K562 (cell line): ENCODE measurements at regions not wholly inside any gene's neighbourhood (a gene's known extent, or its start where the extent isn't known, plus 50 kb on each side); places are given as distances from the start of the nearest gene placed in this dataset.

Source experiments
- ATAC-seq: fragments of 200-7000 bp; cut with Tn5 transposase; 3 replicates; pipeline ENCODE4 v1.9.1; 2020; ENCODE audit warnings: moderate library complexity
- BruUV-seq: library from RNA; stranded (reverse); fragments of 400-500 nt; replicated peaks from 2 replicates; lab custom pipeline; 2021; lab: Mats Ljungman, UMichigan
- CTCF ChIA-PET: fragments of 300-600 bp; formaldehyde crosslinking; extraction: SDS; loops from one replicate; lab custom pipeline; 2021; ENCODE audit warnings: low intra/inter-chr PET ratio; lab: Yijun Ruan, JAX
- POLR2A ChIA-PET: fragments of 300-600, 350-650 bp; sonication (Branson Sonifier 250); formaldehyde crosslinking; extraction: SDS; loops from one replicate; lab custom pipeline; 2021; ENCODE audit warnings: antibody characterized with exemption, inconsistent platforms; lab: Yijun Ruan, JAX
- DNase-seq, 4 experiments: peaks; one replicate each; pipeline versions ENCODE4 v3.0.0 to v3.0.0-alpha.2; 2011 to 2018; ENCODE audit warnings: low spot score in 3 of 4, mixed read lengths in 3 of 4; ENCODE audit errors: extremely low read depth in 1 of 4
- FAIRE-seq: peaks from 2 replicates; lab custom pipeline; 2011; peaks lifted over from hg19 to GRCh38; lab: Jason Lieb, UNC
- H2AFZ ChIP-seq: 2 replicates; pipeline ENCODE4 v1.6.0; 2011; ENCODE audit warnings: low read depth, low read length, control low read depth, inconsistent platforms
- H3K27ac ChIP-seq: fragments of 200-600 bp; 3 replicates; pipeline ENCODE4 v1.8.0; 2011; ENCODE audit warnings: low read depth, mild to moderate bottlenecking, control low read depth, inconsistent platforms, low read length, moderate library complexity, mixed read lengths; ENCODE audit errors: extremely low read depth
- H3K27me3 ChIP-seq, 2 experiments: fragments of 300-600 bp in 1 of 2; 2 replicates in 1 of 2; 3 replicates in 1 of 2; pipeline versions ENCODE4 v1.6.0 to v1.8.0; 2011; ENCODE audit warnings: inconsistent platforms in 2 of 2, low read length in 2 of 2, mild to moderate bottlenecking in 1 of 2, mixed read lengths in 1 of 2, moderate library complexity in 1 of 2; ENCODE audit not compliant: control insufficient read depth in 2 of 2, insufficient read depth in 2 of 2
- H3K36me3 ChIP-seq: fragments of 300-600 bp; 3 replicates; pipeline ENCODE4 v1.8.0; 2011; ENCODE audit warnings: mild to moderate bottlenecking, low read length, inconsistent platforms; ENCODE audit not compliant: control insufficient read depth, insufficient read depth
- H3K4me1 ChIP-seq, 2 experiments: fragments of 200-600 bp in 1 of 2; replicated peaks in 1 of 2; 2 replicates in 1 of 2; 3 replicates in 1 of 2; pipeline versions ENCODE4 v1.5.1 to v1.8.0; 2011; ENCODE audit warnings: inconsistent platforms in 2 of 2, low read length in 2 of 2, mild to moderate bottlenecking in 1 of 2, mixed read lengths in 1 of 2, moderate library complexity in 1 of 2; ENCODE audit not compliant: control insufficient read depth in 2 of 2, insufficient read depth in 2 of 2
- H3K4me2 ChIP-seq: 2 replicates; pipeline ENCODE4 v1.6.1; 2011; ENCODE audit warnings: low read length, control low read depth, inconsistent platforms, mixed read lengths; ENCODE audit not compliant: insufficient read depth
- H3K4me3 ChIP-seq: fragments of 200-600 bp; sonication (generic), shearing (Covaris generic); 2 replicates; pipeline ENCODE4 v1.5.1; 2016; ENCODE audit warnings: control low read depth, inconsistent platforms
- H3K79me2 ChIP-seq: fragments of 200-600 bp; 3 replicates; pipeline ENCODE4 v1.8.0; 2011; ENCODE audit warnings: low read length, inconsistent platforms; ENCODE audit not compliant: control insufficient read depth, insufficient read depth
- H3K9ac ChIP-seq, 2 experiments: 2 replicates each; pipeline versions ENCODE4 v1.6.0 to v1.6.1; 2011; ENCODE audit warnings: low read depth in 2 of 2, low read length in 2 of 2, control low read depth in 1 of 2, inconsistent platforms in 1 of 2, mild to moderate bottlenecking in 1 of 2, mixed read lengths in 1 of 2; ENCODE audit not compliant: insufficient read depth in 1 of 2
- H3K9me1 ChIP-seq: one replicate; pipeline ENCODE4 v1.6.0; 2011; ENCODE audit warnings: inconsistent platforms, mild to moderate bottlenecking, low read length, moderate library complexity; ENCODE audit not compliant: control insufficient read depth, insufficient read depth
- H3K9me3 ChIP-seq: replicated peaks from 2 replicates; pipeline ENCODE4 v1.5.1; 2011; ENCODE audit warnings: low read depth, low read length, inconsistent platforms; ENCODE audit not compliant: control insufficient read depth, insufficient read depth
- H4K20me1 ChIP-seq: replicated peaks from 2 replicates; pipeline ENCODE4 v1.6.1; 2011; ENCODE audit warnings: low read length, inconsistent platforms, mixed read lengths; ENCODE audit not compliant: control insufficient read depth, insufficient read depth
- JUN ChIP-seq, 2 experiments: sonication (generic) in 1 of 2; formaldehyde crosslinking in 1 of 2; IDR thresholded peaks; 2 replicates each; pipeline versions ENCODE4 v1.6.1 to v1.8.0; 2012 to 2022; ENCODE audit warnings: borderline replicate concordance in 2 of 2, mild to moderate bottlenecking in 2 of 2, improper control_type of control experiment in 1 of 2, low read depth in 1 of 2, low read length in 1 of 2, missing genetic modification reagents in 1 of 2
- MAFK ChIP-seq: IDR thresholded peaks from 2 replicates; pipeline ENCODE4 v1.6.1; 2011; ENCODE audit warnings: low read length, improper control_type of control experiment
- NR2C1 ChIP-seq, 2 experiments: fragments of 450-650 bp; IDR thresholded peaks; 2 replicates each; pipeline ENCODE4 v1.6.1; 2017; ENCODE audit warnings: mild to moderate bottlenecking in 2 of 2, antibody characterized with exemption in 1 of 2, inconsistent platforms in 1 of 2, missing compliant biosample characterization in 1 of 2, missing genetic modification characterization in 1 of 2
- TAL1 ChIP-seq: fragments of 450-650 bp; IDR thresholded peaks from 2 replicates; pipeline ENCODE4 v1.6.1; 2016; ENCODE audit warnings: mild to moderate bottlenecking
- ZFX ChIP-seq: sonication (generic); formaldehyde crosslinking; IDR thresholded peaks from 2 replicates; pipeline ENCODE4 v1.8.0; 2022; ENCODE audit warnings: mild to moderate bottlenecking, missing genetic modification reagents, moderate library complexity
- ZKSCAN1 ChIP-seq: fragments of 150-350 bp; IDR thresholded peaks from 2 replicates; pipeline ENCODE4 v1.6.1; 2016; ENCODE audit warnings: low read depth, low read length
- ZNF143 ChIP-seq: sonication (generic); formaldehyde crosslinking; IDR thresholded peaks from 2 replicates; pipeline ENCODE4 v1.9.0; 2022; ENCODE audit warnings: mild to moderate bottlenecking, missing genetic modification reagents
- ZNF407 ChIP-seq: fragments of 450-650 bp; IDR thresholded peaks from 2 replicates; pipeline ENCODE4 v1.6.1; 2016; ENCODE audit warnings: low read depth
- WGBS: fragments of 100-300 bp; shearing (Covaris generic); methylation state at CpG from one replicate; pipeline ENCODE4 v1.1.6; 2016; ENCODE audit warnings: low coverage, mixed read lengths; ENCODE audit not compliant: insufficient coverage; ENCODE audit errors: missing lambda C conversion rate; 5-methylcytosine and 5-hydroxymethylcytosine counted together
- in situ Hi-C: fragments of 300-500 bp; cut with MboI; formaldehyde crosslinking; loops from 4 replicates; pipeline ENCODE4 v1.15.0; 2018; ENCODE audit warnings: inconsistent platforms, mixed read lengths
- intact Hi-C: fragments of 100-400 bp; cut with micrococcal nuclease; formaldehyde crosslinking; loops from 2 replicates; pipeline ENCODE4 v1.14.2; 2022

- CTCF ChIA-PET = no interaction called here
- ATAC-seq (no peak), DNase-seq (no peak), FAIRE-seq (no peak)
- POLR2A ChIA-PET = interaction anchor here (0.6 kb wide), 1 partner anchor 145 kb away, joined by 3 read pairs; no protein-coding TSS in a partner anchor
- Histone ChIP-seq H3K4me2 (no peak overlapping the region), H4K20me1 (no peaks in the 10 kb centered on the region), H3K9me1 (no peaks in the 10 kb centered on the region), H3K27me3 (no peaks in the 10 kb centered on the region), H3K4me1 (no peaks in the 10 kb centered on the region), H3K79me2 (no peaks in the 10 kb centered on the region), H3K36me3 (no peaks in the 10 kb centered on the region), H3K27ac (no peak overlapping the region), H3K9ac (no peak overlapping the region), H2AFZ (no peak overlapping the region), H3K9me3 (no peaks in the 10 kb centered on the region), H3K4me3 (no peak overlapping the region)
- in situ Hi-C loops = no loop called here
- intact Hi-C loops = no loop called here
- under 1% methylated on average over 6 of the region's 6 CpGs for WGBS
- BruUV-seq = no TSS peak
- TF ChIP-seq ZFX (CRISPR knock-in tag) (no peak), ZNF407 (no peak), NR2C1 (IDR thresholded peaks at IDR 0.05) (no peak), NR2C1 (tag; IDR thresholded peaks at IDR 0.05) (no peak), MAFK (no peak), JUN (IDR thresholded peaks at IDR 0.05; ENCODE audit: borderline replicate concordance, low read depth, low read length) (no peak), JUN (CRISPR knock-in tag; IDR thresholded peaks at IDR 0.05; ENCODE audit: borderline replicate concordance) (no peak), TAL1 (no peak), ZNF143 (CRISPR knock-in tag) (no peak), ZKSCAN1 (no peak)
Measured at GRCh38 chr7:121576148-121576917, 180.2 kb upstream of the FAM3C start.
